Vagina (tissue), 2 donors: ENCODE measurements at regions not wholly inside any gene's neighbourhood (a gene's known extent, or its start where the extent isn't known, plus 50 kb on each side); places are given as distances from the start of the nearest gene placed in this dataset.

Experiments used
- DNase-seq, 2 donors: peaks; one replicate each; pipeline ENCODE4 v3.0.0-alpha.2; 2017; ENCODE audit errors: extremely low spot score in 2 of 2
- H3K27ac ChIP-seq: fragments of 200-600 bp; sonication (generic); one replicate; pipeline ENCODE4 v1.5.1; 2019
- H3K27me3 ChIP-seq: fragments of 200-600 bp; sonication (generic); one replicate; pipeline ENCODE4 v1.5.1; 2019
- H3K36me3 ChIP-seq, 2 donors: fragments of 200-600 bp; sonication (generic); one replicate each; pipeline ENCODE4 v1.5.1; 2017 to 2019
- H3K4me1 ChIP-seq: fragments of 200-600 bp; sonication (generic); one replicate; pipeline ENCODE4 v1.5.1; 2019
- H3K4me3 ChIP-seq, 2 donors: fragments of 200-600 bp; sonication (generic); 1 replicate in 1 of 2; 2 replicates in 1 of 2; pipeline ENCODE4 v1.5.1; 2016 to 2019
- H3K9me3 ChIP-seq: fragments of 200-600 bp; sonication (generic); one replicate; pipeline ENCODE4 v1.5.1; 2019
- CTCF ChIP-seq, 3 experiments: fragments of 450-650 bp in 2 of 3; fragments of 200-600 bp in 1 of 3; sonication (generic) in 1 of 3; IDR thresholded peaks; one replicate each; pipeline ENCODE4 v1.5.1; 2017 to 2019; ENCODE audit warnings: antibody characterized with exemption in 3 of 3, mild to moderate bottlenecking in 2 of 3, moderate library complexity in 2 of 3
- POLR2A ChIP-seq, 2 donors: fragments of 450-650 bp; IDR thresholded peaks; one replicate each; pipeline ENCODE4 v1.6.1; 2017; ENCODE audit warnings: antibody characterized with exemption in 2 of 2, mild to moderate bottlenecking in 2 of 2, moderate library complexity in 2 of 2
- POLR2AphosphoS5 ChIP-seq, 2 donors: sonication (generic); formaldehyde crosslinking; IDR thresholded peaks; one replicate each; pipeline ENCODE4 v1.9.0; 2017; ENCODE audit warnings: antibody characterized with exemption in 2 of 2, mild to moderate bottlenecking in 2 of 2, low read depth in 1 of 2; ENCODE audit not compliant: insufficient read depth in 1 of 2
- intact Hi-C: fragments of 100-400 bp; cut with DNase I; formaldehyde crosslinking; loops from one replicate; pipeline ENCODE4 v1.15.1; 2023

DNA sequence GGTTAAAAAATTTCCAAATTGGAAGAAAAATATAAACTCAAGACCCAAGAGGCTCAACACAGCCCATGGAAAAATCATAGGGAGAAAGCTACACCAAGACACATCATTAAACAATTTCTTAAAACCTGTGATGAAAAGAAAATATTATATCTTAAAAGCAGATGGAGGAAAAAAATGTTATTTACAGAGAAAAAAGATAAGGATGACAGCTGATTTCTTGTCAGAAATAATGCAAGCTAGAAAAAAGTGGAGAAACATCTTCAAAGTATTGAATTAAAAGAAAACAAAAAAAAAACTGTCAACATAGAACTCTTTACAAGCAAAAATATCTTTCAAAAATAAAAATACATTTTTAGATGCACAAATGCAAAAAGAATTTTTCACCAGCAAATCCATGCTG, 930.5 kb downstream of the ADGRL2 start:
- TF ChIP-seq CTCF (IDR thresholded peaks at IDR 0.05) (no peak), POLR2AphosphoS5 (IDR thresholded peaks at IDR 0.05; ENCODE audit: insufficient read depth in 1 of 2, low read depth in 1 of 2) (no peak), POLR2A (IDR thresholded peaks at IDR 0.05) (no peak)
- Histone ChIP-seq H3K27ac (no peak overlapping the region), H3K4me3 (no peak overlapping the region), H3K9me3 (no peaks in the 10 kb centered on the region), H3K27me3 (no peaks in the 10 kb centered on the region), H3K4me1 (no peaks in the 10 kb centered on the region), H3K36me3 (no peaks in the 10 kb centered on the region)
- intact Hi-C loops = no loop called here
- DNase-seq = no peak

DNA sequence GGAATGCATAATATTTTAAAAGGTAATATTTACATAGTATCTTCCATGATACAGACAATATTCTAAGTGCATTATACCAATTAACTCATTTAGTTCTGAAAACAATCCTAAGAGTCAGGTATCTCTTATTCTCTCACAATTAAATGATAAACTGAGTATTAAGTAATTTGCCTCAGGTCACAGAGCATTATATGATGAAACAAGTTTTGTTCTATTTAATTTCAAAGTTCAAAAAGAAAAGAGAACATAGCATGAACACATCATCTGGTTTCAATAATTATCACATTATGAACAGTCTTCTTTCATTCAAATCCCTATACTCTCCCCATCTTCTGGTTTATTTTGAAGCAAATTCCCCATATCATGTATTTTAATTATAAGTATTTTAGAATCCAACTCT, 927.5 kb downstream of the ADGRL2 start:
- no peak overlapping the region for H3K4me3 ChIP-seq
- TF ChIP-seq CTCF (IDR thresholded peaks at IDR 0.05) = no peak
- no peak for TF ChIP-seq POLR2A (IDR thresholded peaks at IDR 0.05)
- no peak for TF ChIP-seq POLR2AphosphoS5 (IDR thresholded peaks at IDR 0.05; ENCODE audit: insufficient read depth in 1 of 2, low read depth in 1 of 2)
- no peaks in the 10 kb centered on the region for H3K9me3 ChIP-seq
- intact Hi-C loops = no loop called here
- no peaks in the 10 kb centered on the region for H3K27me3 ChIP-seq
- H3K4me1 ChIP-seq = no peaks in the 10 kb centered on the region
- H3K27ac ChIP-seq = no peak overlapping the region
- no peak for DNase-seq
- H3K36me3 ChIP-seq = no peaks in the 10 kb centered on the region

DNA sequence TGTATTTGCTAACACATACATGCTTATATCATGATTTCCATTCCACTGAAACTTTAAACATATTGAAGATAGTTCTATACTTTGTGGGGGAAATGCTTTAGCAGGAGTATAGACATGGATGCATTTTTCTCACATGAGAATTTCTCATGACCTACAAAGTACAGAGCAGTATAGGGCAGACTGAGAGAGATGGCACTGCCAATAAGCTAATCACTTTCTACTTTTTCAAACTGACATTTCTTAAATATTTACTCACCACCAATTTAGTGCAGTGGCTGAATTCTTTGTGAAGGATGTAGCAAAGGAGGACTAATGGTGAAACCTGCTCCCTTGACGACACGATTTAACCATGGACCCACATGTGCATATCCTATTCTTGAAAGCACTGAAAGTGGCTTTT, 923.5 kb downstream of the ADGRL2 start:
- DNase-seq = no peak
- Histone ChIP-seq H3K4me3 (no peak overlapping the region), H3K9me3 (no peaks in the 10 kb centered on the region), H3K27ac (no peak overlapping the region), H3K27me3 (no peaks in the 10 kb centered on the region), H3K4me1 (no peaks in the 10 kb centered on the region), H3K36me3 (no peaks in the 10 kb centered on the region)
- TF ChIP-seq POLR2AphosphoS5 (IDR thresholded peaks at IDR 0.05; ENCODE audit: insufficient read depth in 1 of 2, low read depth in 1 of 2) = no peak
- no peak for TF ChIP-seq CTCF (IDR thresholded peaks at IDR 0.05)
- no peak for TF ChIP-seq POLR2A (IDR thresholded peaks at IDR 0.05)
- intact Hi-C loops = no loop called here

DNA sequence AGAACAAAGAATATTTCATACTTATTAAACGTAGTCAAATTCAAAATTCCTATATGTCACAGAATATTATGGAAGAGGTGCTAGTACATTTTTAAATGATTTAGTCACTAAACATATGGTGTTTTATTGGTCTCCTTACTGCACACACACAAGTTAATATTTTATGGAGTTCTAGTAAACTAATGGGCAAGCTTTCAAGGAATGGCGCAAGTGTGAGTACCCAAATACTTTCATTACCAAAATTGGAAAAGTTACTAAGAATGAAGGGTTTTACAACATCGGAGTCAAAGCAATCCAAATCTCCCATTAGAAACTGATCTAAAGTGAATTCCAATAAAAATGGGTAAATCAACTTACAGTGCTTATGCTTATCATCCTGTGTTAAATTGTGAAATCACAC, 921.9 kb downstream of the ADGRL2 start:
- Histone ChIP-seq H3K4me3 (no peak overlapping the region), H3K36me3 (no peaks in the 10 kb centered on the region), H3K9me3 (no peaks in the 10 kb centered on the region), H3K27me3 (no peaks in the 10 kb centered on the region), H3K27ac (no peak overlapping the region), H3K4me1 (no peaks in the 10 kb centered on the region)
- DNase-seq = no peak
- TF ChIP-seq CTCF (IDR thresholded peaks at IDR 0.05) (no peak), POLR2AphosphoS5 (IDR thresholded peaks at IDR 0.05; ENCODE audit: insufficient read depth in 1 of 2, low read depth in 1 of 2) (no peak), POLR2A (IDR thresholded peaks at IDR 0.05) (no peak)
- intact Hi-C loops = no loop called here

DNA sequence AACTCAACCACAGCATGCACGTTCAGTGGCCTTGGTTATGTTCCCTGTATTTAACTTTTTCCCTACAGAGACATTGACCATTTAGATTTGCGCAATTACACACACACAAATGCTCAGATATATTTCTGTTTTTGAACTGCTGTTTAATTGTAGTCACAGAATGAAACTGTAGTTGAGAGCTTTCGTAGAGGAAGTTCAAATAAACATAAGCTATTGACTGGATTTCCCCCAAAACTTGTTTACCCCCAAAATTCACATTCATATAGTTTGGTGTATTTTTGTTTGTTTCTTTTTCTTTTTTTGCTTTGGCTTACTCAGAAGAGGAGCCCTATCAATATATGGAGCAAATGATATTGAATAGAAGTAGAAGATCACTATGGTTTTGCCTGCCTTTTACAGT, 921.0 kb downstream of the ADGRL2 start:
- no peaks in the 10 kb centered on the region for H3K27me3 ChIP-seq
- no peaks in the 10 kb centered on the region for H3K9me3 ChIP-seq
- H3K36me3 ChIP-seq = no peaks in the 10 kb centered on the region
- DNase-seq = no peak
- no peak overlapping the region for H3K27ac ChIP-seq
- no peaks in the 10 kb centered on the region for H3K4me1 ChIP-seq
- TF ChIP-seq POLR2A (IDR thresholded peaks at IDR 0.05) = no peak
- no peak for TF ChIP-seq CTCF (IDR thresholded peaks at IDR 0.05)
- no peak for TF ChIP-seq POLR2AphosphoS5 (IDR thresholded peaks at IDR 0.05; ENCODE audit: insufficient read depth in 1 of 2, low read depth in 1 of 2)
- intact Hi-C loops = no loop called here
- H3K4me3 ChIP-seq = no peak overlapping the region
